Caki2 (cell line): ENCODE measurements at regions not wholly inside any gene's neighbourhood (a gene's known extent, or its start where the extent isn't known, plus 50 kb on each side); places are given as distances from the start of the nearest gene placed in this dataset.

Source experiments
- DNase-seq: peaks from one replicate; pipeline ENCODE4 v3.0.0-alpha.2; 2015; ENCODE audit warnings: low read depth
- in situ Hi-C: cut with HindIII; loops from 2 replicates; pipeline ENCODE4 v1.10.0; 2016; ENCODE audit warnings: low sequenced_read_pairs, low pct_unique_long_range_greater_than_20kb, mixed read lengths

DNA sequence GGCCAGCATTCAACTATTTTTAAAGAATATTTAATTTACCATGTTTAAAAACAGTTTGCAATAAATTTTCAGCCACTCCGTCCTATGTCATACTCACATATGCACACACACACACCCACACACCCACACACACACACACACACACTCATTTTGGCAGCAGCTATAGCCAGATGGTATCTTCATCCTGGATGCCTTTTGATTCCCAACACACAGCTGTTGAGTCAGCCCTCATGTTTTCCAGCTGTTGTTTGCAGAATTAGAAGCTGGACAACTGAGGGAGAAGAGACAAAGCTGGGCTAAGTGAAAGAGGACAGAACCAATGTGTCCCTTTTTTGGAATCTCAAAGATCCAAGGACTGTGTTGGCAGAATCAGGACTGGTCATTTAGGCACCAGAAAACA, 80.0 kb upstream of the EGLN3 start:
- in situ Hi-C loops = no loop called here

DNA sequence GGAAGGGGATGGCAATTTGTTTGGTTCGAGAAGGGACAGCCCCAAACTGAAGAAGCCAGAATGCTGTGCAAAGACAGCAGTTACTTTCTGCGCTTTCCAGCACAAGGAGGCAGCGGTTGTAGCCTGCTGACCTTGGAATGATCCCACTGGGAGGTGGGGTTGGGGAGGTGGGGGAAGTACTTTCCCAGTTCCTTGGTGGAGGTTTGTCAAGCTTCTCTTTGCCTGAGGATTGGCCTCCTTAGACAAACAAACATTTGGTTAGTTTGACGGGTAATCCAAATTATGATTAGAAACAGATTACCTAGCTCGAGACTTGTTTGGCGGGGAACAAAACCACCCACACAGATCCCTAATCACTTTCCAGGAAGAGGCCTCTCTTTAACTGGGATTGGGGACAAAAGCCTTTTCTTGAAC, 79.1 kb upstream of the EGLN3 start:
- in situ Hi-C loops = no loop called here
- no peak for DNase-seq

More for the DNA sequence above, 80.0 kb upstream of the EGLN3 start:
- no peak for DNase-seq

DNA sequence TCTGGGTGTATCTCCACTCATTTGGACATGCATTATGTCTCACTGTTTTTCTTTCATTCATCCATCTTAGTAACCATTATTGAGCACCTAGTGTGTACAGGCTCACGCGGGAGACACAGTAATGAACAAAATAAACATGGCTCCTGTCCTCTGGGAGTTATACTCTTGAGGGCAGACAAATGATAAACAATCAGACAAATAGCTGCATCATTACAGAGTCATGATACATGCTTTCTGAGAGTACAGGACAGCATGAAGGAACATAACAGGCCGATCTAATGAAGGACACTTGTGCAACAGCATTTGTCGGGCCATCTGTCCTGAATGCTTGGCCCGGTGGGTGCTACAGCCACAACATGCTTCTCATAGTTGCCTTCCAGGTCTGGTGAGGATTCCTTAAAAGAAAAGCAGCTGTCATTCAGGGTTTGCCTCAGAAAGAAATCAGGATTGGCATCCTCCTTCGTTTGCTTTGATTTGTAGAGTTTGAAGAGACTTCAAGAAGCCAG, 77.2 kb upstream of the EGLN3 start:
- in situ Hi-C loops = no loop called here
- no peak for DNase-seq

DNA sequence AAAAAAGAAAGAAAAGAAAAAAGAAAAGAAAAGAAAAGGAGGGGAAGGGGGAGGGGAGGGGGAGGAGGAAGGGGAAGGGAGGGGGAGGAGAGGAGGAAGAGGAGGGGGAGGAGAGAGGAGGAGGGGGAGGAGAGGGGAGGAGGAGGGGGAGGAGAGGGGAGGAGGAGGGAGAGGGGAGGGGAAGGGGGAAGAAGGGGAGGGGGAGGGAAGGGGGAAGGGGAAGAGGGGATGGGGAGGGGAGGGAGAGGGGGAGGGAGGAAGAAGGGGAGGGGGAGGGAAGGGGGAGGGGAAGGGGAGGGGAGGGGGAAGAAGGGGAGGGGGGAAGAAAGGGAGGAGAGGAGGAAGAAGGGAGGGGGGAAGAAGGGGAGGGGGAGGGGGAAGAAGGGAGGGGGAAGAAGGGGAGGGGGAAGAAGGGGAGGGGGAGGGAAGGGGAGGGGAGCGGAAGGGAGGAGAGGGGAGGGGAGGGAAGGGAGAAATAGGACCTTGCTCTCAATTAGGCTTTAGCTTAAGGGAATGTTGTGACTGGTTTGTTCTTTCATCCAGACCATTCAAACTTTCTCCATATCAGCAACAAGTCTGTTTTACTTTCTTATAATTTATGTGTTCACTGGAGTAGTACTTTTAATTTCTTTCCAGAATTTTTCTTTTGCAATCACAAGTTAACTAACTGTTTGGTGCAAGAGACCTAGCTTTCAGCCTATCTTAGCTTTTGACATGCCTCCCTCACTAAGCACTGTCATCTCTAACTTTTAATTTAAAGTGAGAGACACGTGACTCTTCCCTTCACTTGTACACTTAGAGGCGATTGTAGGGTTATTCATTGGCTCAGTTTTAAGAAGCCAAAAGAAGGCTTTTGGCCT, 76.5 kb upstream of the EGLN3 start:
- in situ Hi-C loops = no loop called here
- DNase-seq = no peak

DNA sequence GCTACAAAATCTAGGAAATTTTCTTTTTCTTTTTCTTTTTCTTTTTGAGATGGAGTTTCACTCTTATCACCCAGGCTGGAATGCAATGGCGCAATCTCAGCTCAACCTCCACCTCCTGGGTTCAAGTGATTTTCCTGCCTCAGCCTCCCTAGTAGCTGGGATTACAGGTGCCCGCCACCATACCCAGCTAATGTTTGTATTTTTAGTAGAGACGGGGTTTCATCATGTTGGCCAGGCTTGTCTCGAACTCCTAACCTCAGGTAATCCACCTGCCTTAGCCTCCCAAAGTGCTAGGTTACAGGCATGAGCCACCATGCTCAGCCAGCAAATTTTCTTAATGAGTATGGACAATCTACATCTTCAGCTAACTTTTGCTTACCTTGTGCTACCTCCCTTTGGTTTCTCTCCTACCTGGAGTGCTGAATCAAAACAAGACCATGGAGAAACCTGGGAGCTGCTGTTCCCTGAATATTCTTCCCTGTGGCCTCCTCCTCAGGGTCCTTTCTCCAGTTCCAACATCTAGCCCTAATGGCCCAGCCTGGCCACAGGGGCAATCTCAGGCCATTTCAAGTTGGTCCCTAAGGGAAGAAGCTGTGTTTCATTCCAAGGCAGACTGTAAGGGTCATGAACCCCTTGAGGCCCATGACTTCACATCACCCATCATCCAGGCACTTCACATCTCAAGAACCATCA, 74.6 kb upstream of the EGLN3 start:
- DNase-seq = no peak
- in situ Hi-C loops = no loop called here

DNA sequence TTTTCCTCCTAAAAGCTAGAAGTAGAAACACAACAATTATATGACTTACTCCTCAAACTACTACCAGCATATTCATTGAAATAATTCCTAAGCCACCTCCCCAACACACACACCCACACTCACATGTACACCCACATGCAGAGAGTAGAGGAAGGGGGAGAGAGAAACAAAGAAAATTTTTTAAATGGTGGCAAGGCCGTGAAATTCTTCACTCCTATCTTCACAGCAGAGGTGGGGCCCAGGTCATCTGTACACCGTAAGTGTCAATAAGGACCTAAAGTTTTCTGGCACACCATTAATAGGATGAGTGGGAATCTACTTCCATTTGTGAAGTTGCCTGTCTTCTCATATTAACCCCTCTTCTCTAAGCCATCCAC, 73.9 kb upstream of the EGLN3 start:
- no peak for DNase-seq
- in situ Hi-C loops = no loop called here

DNA sequence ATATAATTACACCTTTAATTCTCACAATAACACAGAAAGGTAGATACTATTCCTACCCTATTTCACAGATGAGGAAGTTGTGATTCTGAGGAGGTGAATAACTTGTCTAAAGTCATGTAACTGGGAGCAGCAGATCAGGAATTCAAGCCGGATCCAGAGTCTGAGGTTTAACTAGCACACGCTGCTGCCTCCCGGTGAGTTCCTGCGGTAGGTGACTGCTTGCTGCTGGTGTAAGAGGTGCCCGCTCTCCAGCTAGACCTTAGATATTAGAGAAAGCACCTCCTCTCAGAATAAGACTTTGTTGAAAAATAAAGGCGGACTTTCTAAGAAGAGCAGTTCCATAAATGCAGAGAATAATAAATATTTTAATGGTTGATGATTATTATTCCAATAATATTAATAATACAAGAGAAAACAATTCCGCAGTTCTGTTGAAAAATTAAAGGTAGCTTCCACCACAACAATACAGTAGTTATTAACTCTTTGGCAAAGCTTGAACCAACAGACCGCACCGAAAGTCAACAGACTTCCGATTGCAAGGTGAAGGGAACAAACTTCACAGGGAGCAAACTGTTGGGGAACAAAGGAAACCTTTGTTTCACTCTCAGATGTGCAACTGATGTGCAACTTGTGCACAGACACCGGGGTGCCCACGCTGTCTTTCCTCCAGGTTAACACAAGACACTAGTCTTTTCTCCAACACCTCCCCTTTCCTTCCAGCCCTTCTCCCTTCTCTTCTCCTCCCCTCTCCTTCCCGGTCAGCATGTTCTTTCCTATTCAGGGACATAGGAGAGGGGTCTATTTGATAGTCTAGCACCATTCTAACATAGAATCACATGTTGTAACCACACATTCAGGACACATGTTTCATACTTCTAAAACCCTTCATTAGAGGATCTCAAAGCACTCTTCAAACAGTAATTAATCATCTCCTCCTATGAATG, 73.2 kb upstream of the EGLN3 start:
- DNase-seq = no peak
- in situ Hi-C loops = no loop called here

DNA sequence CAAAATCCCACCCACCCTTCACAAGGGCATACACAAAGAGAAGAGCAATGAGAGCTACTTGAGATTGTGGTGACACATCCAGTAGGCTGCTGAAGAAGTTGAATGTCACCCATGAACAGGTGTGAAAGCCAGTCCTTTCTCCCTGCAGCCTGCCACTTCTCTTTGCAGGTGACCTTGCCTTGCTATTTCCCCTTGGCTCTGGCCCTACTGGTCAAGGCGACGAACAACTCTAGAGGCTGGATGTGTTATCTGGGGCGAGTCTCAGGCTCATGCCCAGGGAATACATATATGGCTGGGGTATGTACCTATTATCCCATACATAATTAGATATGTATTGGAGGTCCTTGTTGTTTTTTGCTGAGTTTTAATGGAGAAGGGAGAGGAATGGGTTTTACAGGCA, 70.2 kb upstream of the EGLN3 start:
- DNase-seq = no peak
- in situ Hi-C loops = no loop called here

DNA sequence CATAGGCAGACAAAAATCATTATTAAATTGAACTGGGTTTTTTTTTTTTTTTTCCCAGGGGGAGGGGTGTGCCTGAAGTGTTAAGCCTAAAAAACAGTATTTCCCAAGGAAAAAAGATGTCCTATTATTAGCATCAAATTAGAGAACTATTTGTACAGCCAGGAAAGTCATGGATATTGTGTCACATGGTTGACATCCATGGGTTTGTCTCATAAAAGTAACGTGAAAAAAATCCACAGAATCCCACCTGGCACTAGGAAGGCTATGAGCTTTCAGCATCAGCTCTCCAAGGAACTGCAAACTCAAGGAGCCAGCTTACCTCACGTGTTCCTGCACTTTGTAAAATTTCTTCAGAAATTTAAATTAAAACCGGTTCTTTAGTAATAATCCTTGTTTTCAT, 69.1 kb upstream of the EGLN3 start:
- in situ Hi-C loops = no loop called here
- no peak for DNase-seq

DNA sequence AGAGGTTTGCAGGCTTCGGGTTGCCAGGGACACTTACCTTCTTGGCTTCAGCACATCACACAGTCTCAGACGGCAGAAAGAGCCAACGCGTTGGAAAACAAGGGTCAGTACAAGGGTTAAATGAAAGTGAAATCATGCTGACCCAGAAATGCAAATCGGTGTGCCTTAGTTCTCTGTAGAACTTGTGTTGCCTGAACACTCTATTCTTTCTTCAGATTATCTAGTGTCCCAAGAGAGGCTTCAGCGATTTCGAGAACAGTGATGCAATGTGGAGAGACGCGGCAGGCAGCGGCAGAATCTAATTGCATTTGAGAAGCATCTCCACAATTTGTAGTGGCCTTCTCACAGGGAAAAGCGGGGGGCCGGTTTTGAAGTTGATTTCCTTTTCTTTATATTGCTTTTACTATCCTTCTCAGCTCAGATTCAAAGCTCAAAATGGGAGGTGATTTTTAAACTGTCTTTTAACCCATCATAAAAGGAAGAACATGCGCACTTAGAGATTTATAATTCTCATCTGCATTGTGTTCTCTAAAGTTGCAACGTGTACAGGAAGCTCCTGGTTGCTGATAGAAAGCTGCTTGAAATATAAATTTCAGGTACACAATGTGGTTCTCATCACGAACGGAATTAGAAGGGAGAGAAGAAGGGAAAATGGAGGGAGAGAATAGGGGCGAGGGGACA, 67.8 kb upstream of the EGLN3 start:
- no peak for DNase-seq
- in situ Hi-C loops = no loop called here

DNA sequence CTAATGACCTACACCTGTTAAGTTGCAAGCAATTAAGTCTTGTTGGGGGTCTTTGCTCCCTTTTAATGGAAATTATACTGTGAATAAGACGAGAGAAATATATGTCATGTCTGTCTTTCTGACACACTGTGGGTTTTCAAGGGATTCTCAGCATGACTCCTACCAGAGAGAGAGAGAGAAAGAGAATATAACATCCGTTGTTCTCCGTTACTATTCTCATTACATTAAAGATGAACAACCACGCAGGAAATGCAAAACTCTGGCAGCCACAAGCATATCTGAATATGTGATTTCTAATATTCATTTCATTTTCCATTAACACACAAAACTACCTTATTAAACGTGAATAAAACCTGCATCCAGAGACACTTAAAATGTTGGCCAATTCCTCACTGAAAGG, 67.3 kb upstream of the EGLN3 start:
- in situ Hi-C loops = no loop called here
- DNase-seq = no peak

DNA sequence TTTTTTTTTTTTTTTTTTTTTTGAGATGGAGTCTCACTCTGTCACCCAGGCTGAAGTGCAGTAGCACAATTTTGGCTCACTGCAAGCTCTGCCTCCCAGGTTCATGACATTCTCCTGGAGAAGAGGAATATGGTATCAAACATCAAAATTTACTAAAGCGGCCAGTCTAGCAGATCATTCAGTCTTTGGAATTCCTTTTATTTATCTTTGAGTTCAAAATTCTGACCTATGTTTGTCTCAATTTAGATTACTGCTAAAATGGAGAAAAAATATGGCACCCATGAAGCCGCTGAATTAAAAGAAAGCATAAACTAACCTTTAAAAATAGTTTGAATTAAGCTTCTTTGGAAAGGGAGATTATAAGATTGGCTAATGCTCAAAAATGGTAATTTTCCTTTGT, 64.5 kb upstream of the EGLN3 start:
- in situ Hi-C loops = no loop called here
- DNase-seq = no peak

DNA sequence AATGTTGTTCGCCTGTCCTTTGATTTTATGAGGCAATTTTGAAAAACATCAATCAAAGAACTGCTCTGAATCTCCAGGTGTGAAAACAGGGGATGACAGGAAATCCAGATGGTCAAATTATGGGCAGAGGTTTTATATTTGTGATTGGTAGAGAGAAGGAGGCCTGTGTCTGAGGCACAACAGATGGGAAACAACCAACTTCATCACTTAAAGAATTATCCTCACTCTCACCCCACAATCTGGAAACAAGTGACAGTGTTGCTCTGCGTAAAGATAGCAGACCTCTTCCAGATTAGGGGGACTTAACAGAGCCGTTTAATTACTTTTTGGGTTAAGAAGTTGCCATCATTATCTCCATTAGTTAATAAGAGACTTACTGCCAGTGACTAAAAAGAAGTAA, 64.1 kb upstream of the EGLN3 start:
- in situ Hi-C loops = no loop called here
- no peak for DNase-seq

DNA sequence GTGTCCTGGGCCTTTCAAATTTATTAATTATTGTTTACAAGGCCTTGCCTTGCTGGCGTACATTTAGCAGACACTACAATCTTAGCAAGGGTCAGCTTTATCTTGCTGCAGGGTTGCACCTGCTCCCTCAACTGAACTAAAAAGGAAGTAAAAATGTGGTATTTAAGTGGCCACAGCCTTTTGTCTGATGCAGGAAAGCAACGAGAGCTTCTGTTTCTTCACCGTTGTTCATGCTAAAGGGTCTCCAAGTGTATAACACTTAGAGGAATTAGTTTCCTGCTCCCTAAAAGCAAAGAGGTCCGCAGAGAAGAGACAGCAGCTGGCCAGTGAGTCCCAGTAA, 62.8 kb upstream of the EGLN3 start:
- in situ Hi-C loops = no loop called here
- no peak for DNase-seq

DNA sequence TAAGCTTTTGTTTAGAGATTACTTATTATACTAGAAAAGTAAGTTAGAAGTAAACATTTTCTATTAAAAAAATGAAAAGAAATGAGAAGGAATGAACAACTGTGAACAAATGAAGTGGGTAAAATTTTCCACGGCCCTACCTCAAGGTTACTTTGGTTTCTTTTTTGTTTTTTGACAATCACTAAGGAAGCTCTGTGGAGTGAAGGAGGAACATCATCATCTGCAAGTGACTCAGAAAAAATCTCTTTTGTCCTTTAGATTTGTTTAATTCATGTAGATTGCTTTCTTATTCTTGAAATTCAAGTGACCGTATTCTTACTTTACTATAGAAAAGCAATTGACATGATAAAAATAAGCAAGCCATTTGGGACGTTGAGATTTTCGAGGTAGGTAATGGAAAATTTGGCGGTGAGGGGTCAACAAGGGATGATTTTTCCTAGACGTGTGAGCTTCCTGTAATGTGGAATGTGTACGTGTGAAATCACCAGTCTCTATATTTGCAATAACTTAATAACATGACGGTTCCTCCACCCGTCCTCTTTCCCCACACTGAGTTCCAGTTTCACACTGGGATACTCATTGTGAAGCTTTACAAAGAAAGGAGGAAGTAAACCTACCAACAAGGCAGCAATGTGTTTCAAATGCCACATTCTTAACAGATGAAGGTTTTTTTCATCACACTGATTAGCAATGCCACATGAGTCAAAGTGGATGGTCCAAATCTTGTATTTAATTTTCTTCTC, 62.3 kb upstream of the EGLN3 start:
- no peak for DNase-seq
- in situ Hi-C loops = no loop called here

DNA sequence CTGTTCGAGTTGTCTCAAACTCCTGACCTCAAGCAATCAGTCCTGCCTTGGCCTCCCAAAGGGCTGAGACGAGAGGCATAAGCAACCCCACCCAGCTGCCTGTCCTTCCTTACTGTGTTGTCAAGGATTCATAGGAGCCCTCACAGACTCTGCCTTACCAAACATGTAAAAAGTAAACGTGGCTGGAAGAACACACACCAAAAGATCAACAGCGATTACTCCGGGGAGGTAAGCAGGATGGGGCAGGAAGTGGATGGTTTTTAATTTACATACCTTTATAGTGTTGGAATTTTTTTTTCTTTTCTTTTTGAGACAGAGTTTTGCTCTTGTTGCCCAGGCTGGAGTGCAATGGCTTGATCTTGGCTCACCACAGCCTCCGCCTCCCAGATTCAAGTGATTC, 61.5 kb upstream of the EGLN3 start:
- DNase-seq = no peak
- in situ Hi-C loops = no loop called here

DNA sequence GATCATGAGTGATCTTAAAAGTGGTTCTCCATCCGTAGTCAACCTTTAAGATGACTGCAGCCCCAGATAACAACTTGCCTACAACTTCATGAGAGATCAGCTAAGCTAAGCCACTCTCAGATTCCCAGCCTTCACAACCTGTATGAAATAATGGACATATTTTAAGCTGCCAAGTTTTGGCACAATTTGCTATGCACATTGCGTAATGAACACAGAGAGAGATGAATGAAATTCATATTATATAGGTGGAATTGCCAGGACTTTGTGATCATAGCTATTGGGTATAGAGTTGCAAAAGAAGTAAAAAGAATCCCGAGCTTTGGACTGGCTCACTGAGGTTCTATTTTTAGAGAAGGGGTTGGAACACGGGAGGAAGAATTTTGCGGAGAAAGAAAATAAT, 59.1 kb upstream of the EGLN3 start:
- in situ Hi-C loops = no loop called here
- DNase-seq = no peak

DNA sequence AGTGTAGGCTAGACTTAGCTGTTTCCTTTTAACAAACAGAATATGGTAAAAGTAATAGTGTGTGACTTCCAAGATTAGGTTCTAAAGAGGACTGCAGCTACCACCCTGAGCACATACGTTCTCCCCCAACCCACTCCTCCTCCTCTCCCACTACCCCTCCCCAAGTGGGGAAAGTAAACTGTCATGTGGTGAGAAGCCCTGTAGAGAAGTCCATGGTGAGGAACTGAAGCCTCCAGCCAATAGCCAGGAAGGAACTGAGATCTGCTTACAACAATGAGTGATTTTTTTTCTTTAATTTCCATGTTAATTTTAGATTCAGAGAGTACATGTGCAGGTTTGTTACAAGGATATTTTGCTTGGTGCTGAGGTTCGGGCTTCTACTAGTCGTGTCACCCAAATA, 57.0 kb upstream of the EGLN3 start:
- DNase-seq = no peak
- in situ Hi-C loops = no loop called here
